IMR-90 (cell line): ENCODE measurements at regions not wholly inside any gene's neighbourhood (a gene's known extent, or its start where the extent isn't known, plus 50 kb on each side); places are given as distances from the start of the nearest gene placed in this dataset.

Experiments
- ATAC-seq: fragments of 200-7000 bp; cut with Tn5 transposase; 2 replicates; pipeline ENCODE4 v1.9.1; 2020; ENCODE audit warnings: low read depth, mild to moderate bottlenecking, moderate library complexity
- BruUV-seq: library from RNA; stranded (reverse); fragments of 400-500 nt; replicated peaks from 2 replicates; lab custom pipeline; 2021; lab: Mats Ljungman, UMichigan
- CTCF ChIA-PET: fragments of 300-600 bp; formaldehyde crosslinking; extraction: SDS; loops from one replicate; lab custom pipeline; 2021; ENCODE audit warnings: antibody characterized with exemption; lab: Yijun Ruan, JAX
- POLR2A ChIA-PET: fragments of 300-600 bp; sonication (Branson Sonifier 250); formaldehyde crosslinking; loops from one replicate; lab custom pipeline; 2022; ENCODE audit warnings: antibody characterized with exemption; ENCODE audit not compliant: unreplicated experiment; lab: Charles Lee
- DNase-seq: peaks from one replicate; pipeline ENCODE4 v3.0.0; 2013
- H2AFZ ChIP-seq: replicated peaks from 2 replicates; pipeline ENCODE3; 2013; ENCODE audit warnings: low read length, mild to moderate bottlenecking; ENCODE audit not compliant: poor library complexity
- H2AK5ac ChIP-seq: 2 replicates; pipeline ENCODE4 v1.6.1; 2013; ENCODE audit warnings: low read depth, low read length, inconsistent platforms
- H2AK9ac ChIP-seq: replicated peaks from 2 replicates; pipeline ENCODE3; 2013; ENCODE audit warnings: mild to moderate bottlenecking, low read depth, low read length, moderate library complexity; ENCODE audit not compliant: poor library complexity
- H2BK120ac ChIP-seq: 2 replicates; pipeline ENCODE4 v1.6.1; 2013; ENCODE audit warnings: low read depth, low read length, inconsistent platforms
- H2BK15ac ChIP-seq: 3 replicates; pipeline ENCODE4 v1.6.1; 2013; ENCODE audit warnings: low read depth, low read length, inconsistent platforms
- H2BK20ac ChIP-seq: 2 replicates; pipeline ENCODE4 v1.6.1; 2013; ENCODE audit warnings: low read depth, mild to moderate bottlenecking, inconsistent platforms, low read length, moderate library complexity
- H2BK5ac ChIP-seq: 2 replicates; pipeline ENCODE4 v1.6.1; 2013; ENCODE audit warnings: mild to moderate bottlenecking, low read depth, low read length, inconsistent platforms; ENCODE audit not compliant: poor library complexity, severe bottlenecking
- H3K14ac ChIP-seq: replicated peaks from 2 replicates; pipeline ENCODE4 v1.6.1; 2013; ENCODE audit warnings: low read depth, low read length, inconsistent platforms
- H3K18ac ChIP-seq: 2 replicates; pipeline ENCODE4 v1.6.1; 2013; ENCODE audit warnings: low read depth, low read length, control low read depth
- H3K23ac ChIP-seq: 2 replicates; pipeline ENCODE4 v1.6.1; 2013; ENCODE audit warnings: low read depth, low read length, inconsistent platforms
- H3K27ac ChIP-seq: 2 replicates; pipeline ENCODE4 v1.5.1; 2013; ENCODE audit warnings: mild to moderate bottlenecking, control low read depth, low read length; ENCODE audit not compliant: insufficient read depth
- H3K27me3 ChIP-seq: 2 replicates; pipeline ENCODE4 v1.6.1; 2013; ENCODE audit warnings: low read length; ENCODE audit not compliant: control insufficient read depth, insufficient read depth
- H3K36me3 ChIP-seq: 2 replicates; pipeline ENCODE4 v1.6.1; 2013; ENCODE audit warnings: low read length, mixed read lengths; ENCODE audit not compliant: control insufficient read depth, insufficient read depth
- H3K4ac ChIP-seq: 2 replicates; pipeline ENCODE4 v1.6.1; 2013; ENCODE audit warnings: low read depth, low read length, inconsistent platforms
- H3K4me1 ChIP-seq: 2 replicates; pipeline ENCODE4 v1.6.1; 2013; ENCODE audit warnings: low read length, mixed read lengths; ENCODE audit not compliant: control insufficient read depth, insufficient read depth
- H3K4me2 ChIP-seq: 2 replicates; pipeline ENCODE4 v1.6.1; 2013; ENCODE audit warnings: low read depth, mild to moderate bottlenecking, control low read depth, low read length, moderate library complexity
- H3K4me3 ChIP-seq: 2 replicates; pipeline ENCODE4 v1.5.1; 2013; ENCODE audit warnings: low read depth, mild to moderate bottlenecking, control low read depth, low read length, moderate library complexity; ENCODE audit not compliant: insufficient read depth
- H3K56ac ChIP-seq: 2 replicates; pipeline ENCODE4 v1.6.1; 2013; ENCODE audit warnings: low read length, inconsistent platforms; ENCODE audit not compliant: insufficient read depth; ENCODE audit errors: extremely low read depth
- H3K79me1 ChIP-seq, 2 experiments: 2 replicates each; pipeline ENCODE4 v1.6.1; 2013; ENCODE audit warnings: low read length in 2 of 2, inconsistent platforms in 1 of 2, low read depth in 1 of 2
- H3K9ac ChIP-seq: 2 replicates; pipeline ENCODE4 v1.6.1; 2013; ENCODE audit warnings: low read depth, low read length, control low read depth
- H3K9me1 ChIP-seq: 2 replicates; pipeline ENCODE4 v1.6.1; 2013; ENCODE audit warnings: low read length, inconsistent platforms; ENCODE audit not compliant: insufficient read depth
- H3K9me3 ChIP-seq: 2 replicates; pipeline ENCODE4 v1.6.1; 2013; ENCODE audit warnings: low read length; ENCODE audit not compliant: control insufficient read depth, insufficient read depth
- H4K20me1 ChIP-seq: 2 replicates; pipeline ENCODE4 v1.6.1; 2013; ENCODE audit warnings: low read length, inconsistent platforms; ENCODE audit not compliant: insufficient read depth
- H4K5ac ChIP-seq: 2 replicates; pipeline ENCODE4 v1.6.1; 2013; ENCODE audit warnings: mild to moderate bottlenecking, low read depth, low read length, control low read depth
- H4K8ac ChIP-seq, 2 experiments: 2 replicates each; pipeline ENCODE4 v1.6.1; 2013; ENCODE audit warnings: low read depth in 2 of 2, low read length in 2 of 2, control low read depth in 1 of 2, inconsistent platforms in 1 of 2
- H4K91ac ChIP-seq: 2 replicates; pipeline ENCODE4 v1.6.1; 2013; ENCODE audit warnings: low read depth, low read length, inconsistent platforms; ENCODE audit not compliant: insufficient read depth
- CEBPB ChIP-seq: IDR thresholded peaks from 2 replicates; pipeline ENCODE4 v1.6.1; 2012; ENCODE audit warnings: low read depth, low read length, improper control_type of control experiment
- MAFK ChIP-seq: IDR thresholded peaks from 2 replicates; pipeline ENCODE4 v1.6.1; 2012; ENCODE audit warnings: low read depth, low read length, improper control_type of control experiment
- MAZ ChIP-seq: IDR thresholded peaks from 2 replicates; pipeline ENCODE4 v1.6.1; 2012; ENCODE audit warnings: low read depth, mild to moderate bottlenecking, low read length, improper control_type of control experiment, moderate library complexity, borderline replicate concordance
- MXI1 ChIP-seq: IDR thresholded peaks from 2 replicates; pipeline ENCODE4 v1.6.1; 2012; ENCODE audit warnings: low read depth, mild to moderate bottlenecking, low read length, moderate library complexity, borderline replicate concordance
- WGBS, 2 experiments: methylation state at CpG; one replicate each; pipeline versions ENCODE4 v1.1.5 to v1.1.7; 2013; ENCODE audit warnings: missing lambda C conversion rate in 2 of 2; ENCODE audit not compliant: insufficient read length in 1 of 2; ENCODE audit errors: extremely low coverage in 2 of 2; 5-methylcytosine and 5-hydroxymethylcytosine counted together
- dilution Hi-C: fragments of 300-500 bp; cut with HindIII; formaldehyde crosslinking; loops from one replicate; pipeline ENCODE4 v1.14.3; 2018; ENCODE audit warnings: low sequenced_read_pairs; ENCODE audit not compliant: unreplicated experiment
- in situ Hi-C: fragments of 300-500 bp; cut with MboI; formaldehyde crosslinking; loops from 3 replicates; pipeline ENCODE4 v1.14.3; 2019; ENCODE audit warnings: low sequenced_read_pairs, inconsistent platforms, mixed read lengths
- intact Hi-C: fragments of 100-400 bp; cut with micrococcal nuclease; formaldehyde crosslinking; loops from 2 replicates; pipeline ENCODE4 v1.10.0; 2022
- TF ChIP-seq, protein P1 (sequence below): fragments of 150-350 bp; IDR thresholded peaks from 2 replicates; pipeline ENCODE4 v1.6.1; 2016; ENCODE audit warnings: low read depth, mild to moderate bottlenecking, low read length, moderate library complexity, borderline replicate concordance

DNA sequence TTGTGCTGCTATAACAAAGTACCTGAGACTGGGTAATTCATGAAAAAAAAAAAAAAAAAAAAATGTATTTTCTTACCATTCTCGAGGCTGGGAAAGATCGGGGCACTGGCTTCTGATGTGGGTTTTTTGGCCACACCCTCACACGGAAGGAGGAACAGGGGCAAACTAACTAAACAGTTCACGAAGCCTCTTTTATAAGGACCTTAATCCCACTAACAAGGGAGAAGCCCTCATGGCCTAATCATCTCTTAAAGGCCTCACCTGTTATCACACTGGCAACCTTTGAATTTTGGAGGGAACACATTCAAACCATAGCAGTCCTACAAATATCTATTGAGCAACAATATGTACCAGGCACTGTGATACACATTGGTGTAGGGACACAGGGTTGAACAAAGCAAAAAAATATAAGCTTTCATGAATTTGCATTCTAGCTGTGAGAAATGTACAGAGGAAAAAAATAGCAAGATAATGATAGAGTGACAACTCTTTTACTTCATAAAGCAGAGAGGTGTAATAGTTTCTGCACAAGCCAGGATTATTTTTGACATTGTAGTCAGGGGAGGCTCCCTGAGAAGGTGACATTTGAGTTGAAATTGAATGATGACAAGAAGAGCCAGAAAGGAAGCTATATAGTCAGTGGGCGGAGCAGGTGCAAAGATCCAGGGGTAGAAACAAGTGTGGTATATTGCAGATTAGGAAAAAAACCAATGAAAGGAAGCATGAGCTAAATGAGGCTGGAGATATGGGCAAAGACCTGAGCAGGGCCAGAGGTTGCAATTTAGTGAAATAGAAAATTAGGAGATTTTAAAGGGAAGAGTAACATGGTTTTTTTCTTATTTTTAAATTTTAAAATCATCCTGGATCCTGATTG is 68.1 kb upstream of the GRAMD2B start:
- DNase-seq = no peak
- 100% methylated on average over 1 of the region's 5 CpGs; no CpG with 5 or more reads in 1 of the 2 experiments for WGBS, 2 experiments
- in situ Hi-C loops (no loop called here), dilution Hi-C loops (no loop called here), intact Hi-C loops (loop anchor here (1.0 to 5.0 kb wide), 4 partner anchors 68 to 240 kb away; partner anchors contain the start of genes ALDH7A1 and GRAMD2B)
- Histone ChIP-seq H2AFZ (no peak overlapping the region), H3K23ac (peak overlapping the region; percentile 90; the same call in 1 of the 2 replicates), H2BK15ac (peak overlapping the region; percentile 96; the same call in 2 of the 3 replicates), H3K4me2 (no peak overlapping the region), H2AK5ac (peak overlapping the region; percentile 94), H3K4me3 (no peak overlapping the region), H4K91ac (peak overlapping the region; percentile 92), H4K5ac (peak overlapping the region; percentile 75), H3K36me3 (no peaks in the 10 kb centered on the region), H4K20me1 (no peaks in the 10 kb centered on the region), H2BK20ac (peak overlapping the region; percentile 99), H3K27ac (peak overlapping the region; percentile 69), H3K9me3 (no peaks in the 10 kb centered on the region), H3K18ac (peak overlapping the region; percentile 74), H3K27me3 (no peaks in the 10 kb centered on the region), H3K4ac (peak overlapping the region; percentile 95), H2AK9ac (peak overlapping the region; percentile 49), H3K9me1 (peaks cover 16% of the 10 kb centered on the region), H3K14ac (peak overlapping the region; percentile 78), H4K8ac (peak overlapping the region; percentile 66 to 90; a peak in 3 of 4 replicates), H3K9ac (no peak overlapping the region), H3K4me1 (peaks cover 14% of the 10 kb centered on the region), H3K56ac (peak overlapping the region; percentile 69; the same call in 1 of the 2 replicates), H2BK5ac (peak overlapping the region; percentile 73), H2BK120ac (peak overlapping the region; percentile 97), H3K79me1 (0 out of 4 replicates have a peak, but pooled peaks cover 0 to 4% of the 10 kb centered on the region in 2 experiments)
- BruUV-seq = no TSS peak
- no peak for ATAC-seq
- CTCF ChIA-PET = interaction anchor here (0.7 to 2.7 kb wide), 2 partner anchors 113 to 184 kb away, joined by 3 to 13 read pairs; no protein-coding TSS in a partner anchor
- TF ChIP-seq MAZ (no peak), MXI1 (no peak), MAFK (no peak), CEBPB (peak; percentile 47; the same call in 1 of the 2 replicates)
- TF ChIP-seq, protein P1, sequence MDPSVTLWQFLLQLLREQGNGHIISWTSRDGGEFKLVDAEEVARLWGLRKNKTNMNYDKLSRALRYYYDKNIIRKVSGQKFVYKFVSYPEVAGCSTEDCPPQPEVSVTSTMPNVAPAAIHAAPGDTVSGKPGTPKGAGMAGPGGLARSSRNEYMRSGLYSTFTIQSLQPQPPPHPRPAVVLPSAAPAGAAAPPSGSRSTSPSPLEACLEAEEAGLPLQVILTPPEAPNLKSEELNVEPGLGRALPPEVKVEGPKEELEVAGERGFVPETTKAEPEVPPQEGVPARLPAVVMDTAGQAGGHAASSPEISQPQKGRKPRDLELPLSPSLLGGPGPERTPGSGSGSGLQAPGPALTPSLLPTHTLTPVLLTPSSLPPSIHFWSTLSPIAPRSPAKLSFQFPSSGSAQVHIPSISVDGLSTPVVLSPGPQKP = no peak
- POLR2A ChIA-PET = no interaction called here
